Breast epithelium (tissue), 3 donors: ENCODE measurements at regions not wholly inside any gene's neighbourhood (a gene's known extent, or its start where the extent isn't known, plus 50 kb on each side); places are given as distances from the start of the nearest gene placed in this dataset.

Experiments used
- CTCF ChIP-seq, 3 donors: fragments of 450-650 bp; IDR thresholded peaks; one replicate each; pipeline ENCODE4 v1.5.1; 2016 to 2017; ENCODE audit warnings: antibody characterized with exemption in 3 of 3, mild to moderate bottlenecking in 3 of 3, moderate library complexity in 3 of 3
- POLR2AphosphoS5 ChIP-seq, 3 donors: sonication (generic); formaldehyde crosslinking; IDR thresholded peaks; one replicate each; pipeline ENCODE4 v1.6.1; 2017; ENCODE audit warnings: antibody characterized with exemption in 3 of 3

GRCh38 chr11:39570526-39570925, 1888.9 kb downstream of the LRRC4C start:
- no peak for TF ChIP-seq CTCF (IDR thresholded peaks at IDR 0.05)
- no peak for TF ChIP-seq POLR2AphosphoS5 (IDR thresholded peaks at IDR 0.05)
